ENCODE measurements at regions not wholly inside any gene's neighbourhood (a gene's known extent, or its start where the extent isn't known, plus 50 kb on each side); places are given as distances from the start of the nearest gene placed in this dataset.

DNA sequence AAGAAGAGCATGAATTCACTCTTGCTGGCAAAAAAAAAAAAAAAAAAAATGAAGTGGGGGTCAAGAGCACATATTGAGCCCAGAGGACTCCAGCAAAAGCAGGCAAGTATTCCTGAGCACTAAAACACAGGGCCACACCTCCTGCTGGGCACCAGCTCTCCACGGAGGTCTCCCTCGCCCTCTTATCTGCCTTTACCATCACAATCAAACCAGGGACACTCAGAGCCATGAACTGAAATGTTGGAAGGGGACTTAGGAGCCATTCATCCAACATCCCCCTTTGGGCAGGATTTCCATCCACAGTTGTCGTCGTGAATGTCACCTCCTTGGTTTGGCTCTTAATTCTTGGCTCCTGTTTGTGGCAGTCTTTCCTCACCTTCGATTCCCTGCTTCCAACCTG lies 89.8 kb upstream of the GNAO1 start:
- TF ChIP-seq, protein P1, sequence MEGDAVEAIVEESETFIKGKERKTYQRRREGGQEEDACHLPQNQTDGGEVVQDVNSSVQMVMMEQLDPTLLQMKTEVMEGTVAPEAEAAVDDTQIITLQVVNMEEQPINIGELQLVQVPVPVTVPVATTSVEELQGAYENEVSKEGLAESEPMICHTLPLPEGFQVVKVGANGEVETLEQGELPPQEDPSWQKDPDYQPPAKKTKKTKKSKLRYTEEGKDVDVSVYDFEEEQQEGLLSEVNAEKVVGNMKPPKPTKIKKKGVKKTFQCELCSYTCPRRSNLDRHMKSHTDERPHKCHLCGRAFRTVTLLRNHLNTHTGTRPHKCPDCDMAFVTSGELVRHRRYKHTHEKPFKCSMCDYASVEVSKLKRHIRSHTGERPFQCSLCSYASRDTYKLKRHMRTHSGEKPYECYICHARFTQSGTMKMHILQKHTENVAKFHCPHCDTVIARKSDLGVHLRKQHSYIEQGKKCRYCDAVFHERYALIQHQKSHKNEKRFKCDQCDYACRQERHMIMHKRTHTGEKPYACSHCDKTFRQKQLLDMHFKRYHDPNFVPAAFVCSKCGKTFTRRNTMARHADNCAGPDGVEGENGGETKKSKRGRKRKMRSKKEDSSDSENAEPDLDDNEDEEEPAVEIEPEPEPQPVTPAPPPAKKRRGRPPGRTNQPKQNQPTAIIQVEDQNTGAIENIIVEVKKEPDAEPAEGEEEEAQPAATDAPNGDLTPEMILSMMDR (IDR thresholded peaks at IDR 0.05) = no peak
- intact Hi-C loops (cut with DNase I) = no loop called here
- Histone ChIP-seq H3K27ac (no peak overlapping the region), H3K36me3 (no peaks in the 10 kb centered on the region), H3K4me1 (no peaks in the 10 kb centered on the region), H3K4me3 (no peak overlapping the region), H3K27me3 (no peaks in the 10 kb centered on the region), H3K9me3 (no peaks in the 10 kb centered on the region)
- ATAC-seq (no peak), DNase-seq (no peak)

DNA sequence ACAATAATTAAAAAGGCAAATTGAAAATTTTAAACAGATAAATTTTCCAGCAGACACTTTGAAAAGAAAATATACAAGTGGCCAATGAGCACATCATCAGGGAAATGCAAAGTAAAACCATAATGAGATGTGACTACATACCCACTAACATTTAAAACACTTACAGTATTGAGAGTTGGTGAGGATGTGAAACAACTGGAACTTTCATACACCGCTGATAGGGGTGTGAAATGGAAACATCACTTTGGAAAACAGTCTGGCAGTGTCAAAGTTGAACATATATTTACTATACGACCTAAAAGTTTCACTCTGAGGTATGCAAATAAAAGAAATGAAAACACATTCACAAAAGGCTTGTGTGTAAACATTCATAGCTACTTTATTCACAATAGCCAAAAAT lies 94.0 kb upstream of the GNAO1 start:
- Histone ChIP-seq H3K4me1 (no peaks in the 10 kb centered on the region), H3K27ac (no peak overlapping the region), H3K36me3 (no peaks in the 10 kb centered on the region), H3K4me3 (no peak overlapping the region), H3K9me3 (no peaks in the 10 kb centered on the region), H3K27me3 (no peaks in the 10 kb centered on the region)
- DNase-seq = peak in 1 of 4 donors; percentile 24
- intact Hi-C loops (cut with DNase I) = no loop called here
- TF ChIP-seq, protein P1 (IDR thresholded peaks at IDR 0.05) = no peak
- ATAC-seq = no peak

DNA sequence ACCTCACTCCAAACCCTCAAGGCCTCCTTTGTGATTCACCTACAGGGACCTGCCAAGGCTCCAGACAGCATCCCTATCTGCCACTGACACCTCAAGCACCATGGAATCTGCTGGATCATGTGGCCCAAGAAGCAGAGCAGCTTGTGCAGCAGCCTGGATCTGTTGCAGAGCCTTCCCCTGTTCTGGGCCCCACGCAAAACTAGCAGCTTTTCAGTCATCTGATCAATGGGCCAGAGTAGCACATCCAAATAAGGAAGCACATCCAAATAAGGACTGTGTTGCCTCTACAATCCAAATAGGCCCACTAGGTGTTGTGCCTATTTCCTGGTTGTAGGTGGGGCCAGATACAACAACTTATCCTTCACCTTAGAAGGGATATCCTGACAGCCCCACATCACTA lies 97.1 kb upstream of the GNAO1 start:
- Histone ChIP-seq H3K27ac (no peak overlapping the region), H3K27me3 (no peaks in the 10 kb centered on the region), H3K36me3 (no peaks in the 10 kb centered on the region), H3K4me1 (no peaks in the 10 kb centered on the region), H3K9me3 (no peaks in the 10 kb centered on the region), H3K4me3 (no peak overlapping the region)
- intact Hi-C loops (cut with DNase I) = no loop called here
- DNase-seq (no peak), ATAC-seq (no peak)
- TF ChIP-seq, protein P1 (IDR thresholded peaks at IDR 0.05) = no peak

DNA sequence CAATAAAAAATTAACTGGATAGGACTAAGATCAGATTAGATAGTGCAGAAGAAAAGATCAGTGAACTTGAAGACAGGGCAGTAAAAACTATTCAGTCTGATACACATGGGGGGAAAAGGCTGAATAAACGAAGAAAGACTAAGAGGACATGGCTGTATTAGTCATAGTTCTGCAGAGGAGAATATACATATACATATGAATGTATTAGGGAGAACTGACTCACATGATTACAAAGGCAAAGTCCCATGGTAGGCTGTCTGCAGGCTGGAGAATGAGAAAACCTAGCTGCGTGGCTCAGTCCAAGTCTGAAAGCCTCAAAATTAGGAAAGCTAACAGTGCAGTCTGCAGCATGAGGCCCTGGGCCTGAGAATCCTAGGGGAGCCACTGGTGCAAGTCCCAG lies 98.2 kb upstream of the GNAO1 start:
- Histone ChIP-seq H3K4me1 (no peaks in the 10 kb centered on the region), H3K9me3 (no peaks in the 10 kb centered on the region), H3K27ac (no peak overlapping the region), H3K36me3 (no peaks in the 10 kb centered on the region), H3K27me3 (no peaks in the 10 kb centered on the region), H3K4me3 (no peak overlapping the region)
- TF ChIP-seq, protein P1 (IDR thresholded peaks at IDR 0.05) = no peak
- no peak for ATAC-seq
- no peak for DNase-seq
- intact Hi-C loops (cut with DNase I) = no loop called here

DNA sequence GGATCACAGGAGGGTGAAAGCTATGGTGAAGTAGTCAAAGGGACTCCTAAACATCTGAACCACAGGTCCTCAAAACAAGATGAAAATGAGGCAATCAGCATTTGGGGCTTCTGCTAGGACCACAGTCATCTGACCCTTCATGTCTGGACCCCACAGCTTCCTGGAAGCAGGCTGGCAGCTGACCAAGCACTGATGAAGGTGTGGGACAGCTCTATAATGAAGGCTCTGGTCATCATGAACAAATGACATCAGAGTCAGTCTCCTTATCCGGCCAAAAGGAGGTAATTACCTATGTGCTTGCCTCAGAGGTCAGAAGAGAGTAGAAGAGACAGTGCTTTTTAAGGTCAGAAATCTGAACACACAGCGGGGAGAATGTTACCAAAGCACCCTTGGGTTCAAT lies 101.2 kb upstream of the GNAO1 start:
- Histone ChIP-seq H3K36me3 (no peaks in the 10 kb centered on the region), H3K27ac (no peak overlapping the region), H3K9me3 (no peaks in the 10 kb centered on the region), H3K4me1 (no peaks in the 10 kb centered on the region), H3K27me3 (no peaks in the 10 kb centered on the region), H3K4me3 (no peak overlapping the region)
- no peak for ATAC-seq
- intact Hi-C loops (cut with DNase I) = no loop called here
- no peak for DNase-seq
- TF ChIP-seq, protein P1 (IDR thresholded peaks at IDR 0.05) = no peak

All from left lung (tissue), 4 donors.